ENCODE measurements at regions not wholly inside any gene's neighbourhood (a gene's known extent, or its start where the extent isn't known, plus 50 kb on each side); places are given as distances from the start of the nearest gene placed in this dataset.

DNA sequence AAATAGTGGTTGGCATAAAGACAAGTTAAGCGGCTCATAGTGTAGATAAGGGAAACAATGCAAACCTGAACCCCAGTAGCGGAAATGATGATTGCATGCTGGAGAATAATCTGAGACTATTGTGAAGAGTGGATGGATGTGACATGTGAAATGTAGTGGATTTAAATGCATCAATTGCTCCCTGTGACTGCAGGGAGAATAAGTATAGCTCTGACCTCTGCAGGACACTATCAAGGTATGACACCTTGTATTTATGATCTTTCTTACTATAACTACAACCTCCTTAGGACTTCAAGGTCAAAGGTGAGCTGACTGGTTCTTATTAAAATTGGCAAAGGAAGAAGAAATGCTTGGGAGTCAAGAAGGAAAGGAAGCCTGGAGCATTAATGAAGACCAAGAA lies 285.6 kb downstream of the GRIN2B start:
- TF ChIP-seq POLR2AphosphoS5 (IDR thresholded peaks at IDR 0.05; ENCODE audit: low read depth, low read length) (no peak), TAF1 (IDR thresholded peaks at IDR 0.05; ENCODE audit: borderline replicate concordance, insufficient read depth, low read length) (no peak), SIN3A (IDR thresholded peaks at IDR 0.05; ENCODE audit: borderline replicate concordance, insufficient read depth, low read length) (no peak), FOXP2 (optimal IDR thresholded peaks at IDR 0.05; ENCODE audit: borderline replicate concordance, extremely low read depth, extremely low read length, insufficient read depth) (no peak)
- TF ChIP-seq, protein P1, sequence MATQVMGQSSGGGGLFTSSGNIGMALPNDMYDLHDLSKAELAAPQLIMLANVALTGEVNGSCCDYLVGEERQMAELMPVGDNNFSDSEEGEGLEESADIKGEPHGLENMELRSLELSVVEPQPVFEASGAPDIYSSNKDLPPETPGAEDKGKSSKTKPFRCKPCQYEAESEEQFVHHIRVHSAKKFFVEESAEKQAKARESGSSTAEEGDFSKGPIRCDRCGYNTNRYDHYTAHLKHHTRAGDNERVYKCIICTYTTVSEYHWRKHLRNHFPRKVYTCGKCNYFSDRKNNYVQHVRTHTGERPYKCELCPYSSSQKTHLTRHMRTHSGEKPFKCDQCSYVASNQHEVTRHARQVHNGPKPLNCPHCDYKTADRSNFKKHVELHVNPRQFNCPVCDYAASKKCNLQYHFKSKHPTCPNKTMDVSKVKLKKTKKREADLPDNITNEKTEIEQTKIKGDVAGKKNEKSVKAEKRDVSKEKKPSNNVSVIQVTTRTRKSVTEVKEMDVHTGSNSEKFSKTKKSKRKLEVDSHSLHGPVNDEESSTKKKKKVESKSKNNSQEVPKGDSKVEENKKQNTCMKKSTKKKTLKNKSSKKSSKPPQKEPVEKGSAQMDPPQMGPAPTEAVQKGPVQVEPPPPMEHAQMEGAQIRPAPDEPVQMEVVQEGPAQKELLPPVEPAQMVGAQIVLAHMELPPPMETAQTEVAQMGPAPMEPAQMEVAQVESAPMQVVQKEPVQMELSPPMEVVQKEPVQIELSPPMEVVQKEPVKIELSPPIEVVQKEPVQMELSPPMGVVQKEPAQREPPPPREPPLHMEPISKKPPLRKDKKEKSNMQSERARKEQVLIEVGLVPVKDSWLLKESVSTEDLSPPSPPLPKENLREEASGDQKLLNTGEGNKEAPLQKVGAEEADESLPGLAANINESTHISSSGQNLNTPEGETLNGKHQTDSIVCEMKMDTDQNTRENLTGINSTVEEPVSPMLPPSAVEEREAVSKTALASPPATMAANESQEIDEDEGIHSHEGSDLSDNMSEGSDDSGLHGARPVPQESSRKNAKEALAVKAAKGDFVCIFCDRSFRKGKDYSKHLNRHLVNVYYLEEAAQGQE (IDR thresholded peaks at IDR 0.05; ENCODE audit: insufficient read depth in 1 of 2, low read depth in 2 of 2, low read length in 2 of 2) = no peak

All from PFSK-1 (cell line).